Neural progenitor cell (in vitro differentiated cells): ENCODE measurements at regions not wholly inside any gene's neighbourhood (a gene's known extent, or its start where the extent isn't known, plus 50 kb on each side); places are given as distances from the start of the nearest gene placed in this dataset.

Experiments
- EZH2 ChIP-seq: fragments of 200-600 bp; sonication (generic); IDR thresholded peaks from 2 replicates; pipeline ENCODE4 v1.6.1; 2017; ENCODE audit warnings: antibody characterized with exemption, mild to moderate bottlenecking, moderate library complexity
- EZH2phosphoT487 ChIP-seq: fragments of 200-600 bp; sonication (generic); IDR thresholded peaks from 2 replicates; pipeline ENCODE4 v1.6.1; 2017; ENCODE audit warnings: antibody characterized with exemption
- TF ChIP-seq, protein P1 (sequence below): fragments of 200-600 bp; sonication (generic); IDR thresholded peaks from 2 replicates; pipeline ENCODE4 v1.5.1; 2017; ENCODE audit warnings: antibody characterized with exemption, mild to moderate bottlenecking

DNA sequence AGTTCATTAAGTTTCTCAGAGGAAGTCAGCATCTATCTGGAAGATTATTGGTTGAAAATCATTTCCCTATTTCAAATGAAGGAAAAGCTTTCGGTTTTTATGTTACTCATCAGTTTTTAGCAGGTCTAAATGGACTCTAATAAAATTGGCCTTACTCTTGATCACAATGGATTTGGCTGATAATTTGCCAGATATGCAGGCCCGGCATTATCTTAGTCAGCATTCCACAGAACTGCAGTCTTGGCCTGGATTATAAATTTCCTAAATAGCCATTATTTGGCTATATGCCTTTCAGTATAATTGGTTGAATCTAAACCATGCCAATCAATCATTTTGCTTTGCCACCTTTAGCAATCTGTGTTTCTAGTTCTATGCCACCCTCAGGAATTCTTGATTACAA, 91.7 kb upstream of the KCNQ5 start:
- TF ChIP-seq, protein P1, sequence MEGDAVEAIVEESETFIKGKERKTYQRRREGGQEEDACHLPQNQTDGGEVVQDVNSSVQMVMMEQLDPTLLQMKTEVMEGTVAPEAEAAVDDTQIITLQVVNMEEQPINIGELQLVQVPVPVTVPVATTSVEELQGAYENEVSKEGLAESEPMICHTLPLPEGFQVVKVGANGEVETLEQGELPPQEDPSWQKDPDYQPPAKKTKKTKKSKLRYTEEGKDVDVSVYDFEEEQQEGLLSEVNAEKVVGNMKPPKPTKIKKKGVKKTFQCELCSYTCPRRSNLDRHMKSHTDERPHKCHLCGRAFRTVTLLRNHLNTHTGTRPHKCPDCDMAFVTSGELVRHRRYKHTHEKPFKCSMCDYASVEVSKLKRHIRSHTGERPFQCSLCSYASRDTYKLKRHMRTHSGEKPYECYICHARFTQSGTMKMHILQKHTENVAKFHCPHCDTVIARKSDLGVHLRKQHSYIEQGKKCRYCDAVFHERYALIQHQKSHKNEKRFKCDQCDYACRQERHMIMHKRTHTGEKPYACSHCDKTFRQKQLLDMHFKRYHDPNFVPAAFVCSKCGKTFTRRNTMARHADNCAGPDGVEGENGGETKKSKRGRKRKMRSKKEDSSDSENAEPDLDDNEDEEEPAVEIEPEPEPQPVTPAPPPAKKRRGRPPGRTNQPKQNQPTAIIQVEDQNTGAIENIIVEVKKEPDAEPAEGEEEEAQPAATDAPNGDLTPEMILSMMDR = no peak
- TF ChIP-seq EZH2 (no peak), EZH2phosphoT487 (no peak)
